ENCODE measurements at regions not wholly inside any gene's neighbourhood (a gene's known extent, or its start where the extent isn't known, plus 50 kb on each side); places are given as distances from the start of the nearest gene placed in this dataset.

DNA sequence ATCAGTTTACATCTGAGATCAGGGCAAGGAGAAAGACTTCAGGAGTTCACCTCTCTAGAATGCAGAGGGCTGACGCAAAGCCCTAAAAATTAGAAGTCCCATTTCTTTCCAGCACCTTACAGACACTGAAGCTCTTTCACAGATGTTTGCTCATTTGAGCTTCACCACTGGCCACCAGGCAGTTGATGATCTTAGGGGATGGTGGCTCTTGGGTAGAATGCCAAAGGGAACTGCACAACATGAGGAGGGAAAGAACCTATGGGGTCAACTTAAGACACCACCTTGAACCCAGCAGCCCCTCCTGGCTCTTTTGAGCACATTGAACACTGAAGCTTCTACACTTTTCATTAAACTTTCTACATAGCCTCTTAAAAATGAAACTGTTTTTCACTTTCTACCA, 390.3 kb upstream of the CELF2 start:
- Histone ChIP-seq H2BK5ac (ENCODE audit: low read depth, low read length, poor library complexity, severe bottlenecking) (no peak overlapping the region), H2BK15ac (ENCODE audit: low read depth, low read length) (no peak overlapping the region), H3K36me3 (ENCODE audit: control insufficient read depth, insufficient read depth, low read length) (no peaks in the 10 kb centered on the region), H3K9ac (ENCODE audit: low read depth, low read length) (no peak overlapping the region), H3K56ac (ENCODE audit: extremely low read depth, insufficient read depth, low read length) (no peak overlapping the region), H3K4ac (ENCODE audit: low read depth, low read length) (no peak overlapping the region), H3K79me1 (ENCODE audit: low read depth in 1 of 2, low read length in 2 of 2) (no peaks in the 10 kb centered on the region), H3K18ac (ENCODE audit: low read depth, low read length) (no peak overlapping the region), H4K5ac (ENCODE audit: low read depth, low read length) (no peak overlapping the region), H4K91ac (ENCODE audit: insufficient read depth, low read depth, low read length) (no peak overlapping the region), H3K9me1 (ENCODE audit: insufficient read depth, low read length) (no peaks in the 10 kb centered on the region), H3K4me2 (ENCODE audit: low read depth, low read length) (no peak overlapping the region), H3K9me3 (ENCODE audit: control insufficient read depth, insufficient read depth, low read length) (no peaks in the 10 kb centered on the region), H2AFZ (replicated peaks; ENCODE audit: low read length, poor library complexity) (no peak overlapping the region), H2AK5ac (ENCODE audit: low read depth, low read length) (no peak overlapping the region), H4K8ac (ENCODE audit: low read depth in 2 of 2, low read length in 2 of 2) (no peak overlapping the region), H3K14ac (replicated peaks; ENCODE audit: low read depth, low read length) (no peak overlapping the region), H4K20me1 (ENCODE audit: insufficient read depth, low read length) (no peaks in the 10 kb centered on the region), H3K4me1 (ENCODE audit: control insufficient read depth, insufficient read depth, low read length) (peaks cover 2% of the 10 kb centered on the region; the same call in 1 of the 2 replicates), H2BK20ac (ENCODE audit: low read depth, low read length) (no peak overlapping the region), H3K27ac (ENCODE audit: insufficient read depth, low read length) (no peak overlapping the region), H3K4me3 (ENCODE audit: insufficient read depth, low read depth, low read length) (no peak overlapping the region), H2AK9ac (replicated peaks; ENCODE audit: low read depth, low read length, poor library complexity) (no peak overlapping the region), H2BK120ac (ENCODE audit: low read depth, low read length) (no peak overlapping the region), H3K27me3 (ENCODE audit: control insufficient read depth, insufficient read depth, low read length) (no peaks in the 10 kb centered on the region; the same call in 1 of the 2 replicates), H3K23ac (ENCODE audit: low read depth, low read length) (no peak overlapping the region)
- dilution Hi-C loops (cut with HindIII; ENCODE audit: low sequenced_read_pairs, unreplicated experiment) (no loop called here), intact Hi-C loops (cut with micrococcal nuclease) (no loop called here), in situ Hi-C loops (cut with MboI; ENCODE audit: low sequenced_read_pairs) (no loop called here)
- no peak for DNase-seq
- CTCF ChIA-PET = interaction anchor here (0.8 to 1.0 kb wide), 2 partner anchors 8 to 17 kb away, joined by 3 read pairs; no protein-coding TSS in a partner anchor
- ATAC-seq (ENCODE audit: low read depth) = no peak
- BruUV-seq (replicated peaks) = no TSS peak
- no CpG with 5 or more reads among the region's 1 CpG for WGBS, 2 experiments (ENCODE audit: extremely low coverage in 2 of 2, insufficient read length in 1 of 2)
- TF ChIP-seq MXI1 (IDR thresholded peaks at IDR 0.05; ENCODE audit: borderline replicate concordance, low read depth, low read length) = no peak
- TF ChIP-seq RAD21 (IDR thresholded peaks at IDR 0.05; ENCODE audit: low read length) = no peak
- TF ChIP-seq, protein P1, sequence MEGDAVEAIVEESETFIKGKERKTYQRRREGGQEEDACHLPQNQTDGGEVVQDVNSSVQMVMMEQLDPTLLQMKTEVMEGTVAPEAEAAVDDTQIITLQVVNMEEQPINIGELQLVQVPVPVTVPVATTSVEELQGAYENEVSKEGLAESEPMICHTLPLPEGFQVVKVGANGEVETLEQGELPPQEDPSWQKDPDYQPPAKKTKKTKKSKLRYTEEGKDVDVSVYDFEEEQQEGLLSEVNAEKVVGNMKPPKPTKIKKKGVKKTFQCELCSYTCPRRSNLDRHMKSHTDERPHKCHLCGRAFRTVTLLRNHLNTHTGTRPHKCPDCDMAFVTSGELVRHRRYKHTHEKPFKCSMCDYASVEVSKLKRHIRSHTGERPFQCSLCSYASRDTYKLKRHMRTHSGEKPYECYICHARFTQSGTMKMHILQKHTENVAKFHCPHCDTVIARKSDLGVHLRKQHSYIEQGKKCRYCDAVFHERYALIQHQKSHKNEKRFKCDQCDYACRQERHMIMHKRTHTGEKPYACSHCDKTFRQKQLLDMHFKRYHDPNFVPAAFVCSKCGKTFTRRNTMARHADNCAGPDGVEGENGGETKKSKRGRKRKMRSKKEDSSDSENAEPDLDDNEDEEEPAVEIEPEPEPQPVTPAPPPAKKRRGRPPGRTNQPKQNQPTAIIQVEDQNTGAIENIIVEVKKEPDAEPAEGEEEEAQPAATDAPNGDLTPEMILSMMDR (conservative IDR thresholded peaks at IDR 0.05; ENCODE audit: low read depth, low read length) = no peak
- no peak for TF ChIP-seq CHD1 (IDR thresholded peaks at IDR 0.05; ENCODE audit: low read depth, low read length)
- TF ChIP-seq RCOR1 (IDR thresholded peaks at IDR 0.05; ENCODE audit: insufficient replicate concordance, low read length) = no peak
- TF ChIP-seq SMC3 (IDR thresholded peaks at IDR 0.05; ENCODE audit: low read depth, low read length) = no peak
- no peak for TF ChIP-seq MAFK (IDR thresholded peaks at IDR 0.05; ENCODE audit: low read depth, low read length)
- TF ChIP-seq RFX5 (IDR thresholded peaks at IDR 0.05; ENCODE audit: low read depth, low read length) = no peak
- TF ChIP-seq ELK1 (IDR thresholded peaks at IDR 0.05; ENCODE audit: borderline replicate concordance, low read depth, low read length) = no peak
- no peak for TF ChIP-seq POLR2A (IDR thresholded peaks at IDR 0.05; ENCODE audit: low read depth, low read length)
- TF ChIP-seq, protein P2, sequence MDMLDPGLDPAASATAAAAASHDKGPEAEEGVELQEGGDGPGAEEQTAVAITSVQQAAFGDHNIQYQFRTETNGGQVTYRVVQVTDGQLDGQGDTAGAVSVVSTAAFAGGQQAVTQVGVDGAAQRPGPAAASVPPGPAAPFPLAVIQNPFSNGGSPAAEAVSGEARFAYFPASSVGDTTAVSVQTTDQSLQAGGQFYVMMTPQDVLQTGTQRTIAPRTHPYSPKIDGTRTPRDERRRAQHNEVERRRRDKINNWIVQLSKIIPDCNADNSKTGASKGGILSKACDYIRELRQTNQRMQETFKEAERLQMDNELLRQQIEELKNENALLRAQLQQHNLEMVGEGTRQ (IDR thresholded peaks at IDR 0.05; ENCODE audit: low read depth, low read length) = no peak
- POLR2A ChIA-PET (ENCODE audit: unreplicated experiment) = no interaction called here

All from IMR-90 (cell line).